GM12878 (cell line): ENCODE measurements at regions not wholly inside any gene's neighbourhood (a gene's known extent, or its start where the extent isn't known, plus 50 kb on each side); places are given as distances from the start of the nearest gene placed in this dataset.

Source experiments
- ATAC-seq: fragments of 200-7000 bp; cut with Tn5 transposase; 3 replicates; pipeline ENCODE4 v1.9.1; 2020; ENCODE audit warnings: mild to moderate bottlenecking, moderate library complexity
- BruUV-seq: library from RNA; stranded (reverse); fragments of 400-500 nt; replicated peaks from 2 replicates; lab custom pipeline; 2021; lab: Mats Ljungman, UMichigan
- CTCF ChIA-PET: fragments of 300-600 bp; sonication (Branson Sonifier 250); formaldehyde crosslinking; extraction: SDS; loops from one replicate; lab custom pipeline; 2021; ENCODE audit warnings: inconsistent platforms; lab: Yijun Ruan, JAX
- POLR2A ChIA-PET: fragments of 350-600 bp; formaldehyde crosslinking; extraction: SDS; loops from one replicate; lab custom pipeline; 2021; ENCODE audit warnings: inconsistent platforms; lab: Charles Lee
- RAD21 ChIA-PET: fragments of 300-600 bp; sonication (Branson Sonifier 250); formaldehyde crosslinking; loops from one replicate; lab custom pipeline; 2023; ENCODE audit warnings: antibody characterized with exemption; ENCODE audit not compliant: unreplicated experiment; lab: Charles Lee
- SMC1A ChIA-PET: fragments of 300-600 bp; sonication (Branson Sonifier 250); formaldehyde crosslinking; loops from one replicate; lab custom pipeline; 2023; ENCODE audit not compliant: unreplicated experiment, uncharacterized antibody; lab: Charles Lee
- DNase-seq: peaks from one replicate; pipeline ENCODE4 v3.0.0-alpha.2; 2011; ENCODE audit warnings: low read depth, low spot score
- FAIRE-seq: peaks from 3 replicates; lab custom pipeline; 2011; peaks lifted over from hg19 to GRCh38; lab: Jason Lieb, UNC
- H2AFZ ChIP-seq: 2 replicates; pipeline ENCODE4 v1.6.0; 2011; ENCODE audit warnings: low read depth, low read length, control low read depth; ENCODE audit not compliant: control insufficient read depth
- H3K27ac ChIP-seq: 2 replicates; pipeline ENCODE4 v1.5.1; 2011; ENCODE audit warnings: control low read depth; ENCODE audit not compliant: control insufficient read depth, insufficient read depth
- H3K27me3 ChIP-seq, 2 experiments: replicated peaks in 1 of 2; 2 replicates each; pipeline versions ENCODE4 v1.6.0 to v1.6.1; 2011; ENCODE audit warnings: low read length in 1 of 2; ENCODE audit not compliant: control insufficient read depth in 2 of 2, insufficient read depth in 2 of 2
- H3K36me3 ChIP-seq, 2 experiments: 2 replicates each; pipeline ENCODE4 v1.5.1; 2011; ENCODE audit warnings: low read length in 1 of 2; ENCODE audit not compliant: control insufficient read depth in 2 of 2, insufficient read depth in 2 of 2
- H3K4me1 ChIP-seq: 2 replicates; pipeline ENCODE4 v1.6.1; 2011; ENCODE audit warnings: mild to moderate bottlenecking, low read length, moderate library complexity, mixed read lengths; ENCODE audit not compliant: control insufficient read depth, insufficient read depth
- H3K4me2 ChIP-seq: 2 replicates; pipeline ENCODE4 v1.6.0; 2011; ENCODE audit warnings: control low read depth; ENCODE audit not compliant: control insufficient read depth, insufficient read depth
- H3K4me3 ChIP-seq: fragments of 200-600 bp; sonication (generic); 2 replicates; pipeline ENCODE4 v1.5.1; 2016
- H3K79me2 ChIP-seq: 2 replicates; pipeline ENCODE4 v1.6.0; 2011; ENCODE audit warnings: low read length; ENCODE audit not compliant: control insufficient read depth, insufficient read depth
- H3K9ac ChIP-seq: 2 replicates; pipeline ENCODE4 v1.8.0; 2011; ENCODE audit warnings: low read length, control low read depth, mixed read lengths; ENCODE audit not compliant: control insufficient read depth, insufficient read depth
- H3K9me3 ChIP-seq: replicated peaks from 3 replicates; pipeline ENCODE4 v1.5.1; 2011; ENCODE audit warnings: mild to moderate bottlenecking, low read length; ENCODE audit not compliant: control insufficient read depth, insufficient read depth
- H4K20me1 ChIP-seq: 2 replicates; pipeline ENCODE4 v1.6.0; 2011; ENCODE audit not compliant: control insufficient read depth, insufficient read depth
- EED ChIP-seq: sonication (generic); IDR thresholded peaks from 2 replicates; pipeline ENCODE4 v1.6.1; 2016; ENCODE audit warnings: antibody characterized with exemption, low read depth
- FOXK2 ChIP-seq: fragments of 450-650 bp; IDR thresholded peaks from 2 replicates; pipeline ENCODE4 v1.6.1; 2017; ENCODE audit warnings: mild to moderate bottlenecking, moderate library complexity
- KLF5 ChIP-seq: fragments of 450-650 bp; IDR thresholded peaks from 2 replicates; pipeline ENCODE4 v1.6.1; 2014; ENCODE audit warnings: mild to moderate bottlenecking; ENCODE audit not compliant: partially characterized antibody
- NFYB ChIP-seq: IDR thresholded peaks from 2 replicates; pipeline ENCODE4 v1.6.1; 2011; ENCODE audit warnings: low read depth, mild to moderate bottlenecking, low read length, improper control_type of control experiment, moderate library complexity; ENCODE audit not compliant: insufficient read depth
- PML ChIP-seq: IDR thresholded peaks from 2 replicates; pipeline ENCODE4 v1.6.1; 2012; ENCODE audit warnings: low read length, inconsistent platforms
- TARDBP ChIP-seq: IDR thresholded peaks from 2 replicates; pipeline ENCODE4 v1.6.1; 2016; ENCODE audit warnings: borderline replicate concordance
- WGBS: methylation state at CpG from one replicate; pipeline ENCODE4 v1.1.6; 2016; ENCODE audit warnings: low lambda C conversion rate; ENCODE audit not compliant: insufficient replicate concordance, insufficient coverage; ENCODE audit errors: missing lambda C conversion rate; 5-methylcytosine and 5-hydroxymethylcytosine counted together
- in situ Hi-C: fragments of 300-500 bp; cut with MboI; formaldehyde crosslinking; loops from 9 replicates; pipeline ENCODE4 v1.14.3; 2018; ENCODE audit warnings: mixed read lengths
- intact Hi-C: fragments of 100-400 bp; cut with micrococcal nuclease; formaldehyde crosslinking; loops from one replicate; pipeline ENCODE4 v1.14.2; 2022; ENCODE audit not compliant: unreplicated experiment
- TF ChIP-seq, protein P1 (sequence below): fragments of 450-650 bp; formaldehyde crosslinking; IDR thresholded peaks from 2 replicates; pipeline ENCODE4 v1.5.0; 2022; ENCODE audit warnings: mild to moderate bottlenecking, missing genetic modification characterization
- TF ChIP-seq, protein P2 (sequence below): IDR thresholded peaks from 2 replicates; pipeline ENCODE4 v1.6.1; 2011; ENCODE audit warnings: borderline replicate concordance, low read depth, mild to moderate bottlenecking, moderate library complexity, mixed read lengths, low read length; ENCODE audit not compliant: insufficient read depth; ENCODE audit errors: extremely low read length
- TF ChIP-seq, protein P3 (sequence below): fragments of 450-650 bp; IDR thresholded peaks from 2 replicates; pipeline ENCODE4 v1.6.1; 2014; ENCODE audit warnings: mild to moderate bottlenecking
- TF ChIP-seq, protein P4 (sequence below): IDR thresholded peaks from 2 replicates; pipeline ENCODE4 v1.6.1; 2012; ENCODE audit warnings: low read length, inconsistent platforms
- TF ChIP-seq, protein P5 (sequence below): fragments of 450-650 bp; formaldehyde crosslinking; IDR thresholded peaks from 2 replicates; pipeline ENCODE4 v1.4.0; 2022; ENCODE audit warnings: mild to moderate bottlenecking, moderate library complexity
- TF ChIP-seq, protein P6 (sequence below): IDR thresholded peaks from 2 replicates; pipeline ENCODE4 v1.6.1; 2012; ENCODE audit warnings: low read depth, low read length, improper control_type of control experiment

DNA sequence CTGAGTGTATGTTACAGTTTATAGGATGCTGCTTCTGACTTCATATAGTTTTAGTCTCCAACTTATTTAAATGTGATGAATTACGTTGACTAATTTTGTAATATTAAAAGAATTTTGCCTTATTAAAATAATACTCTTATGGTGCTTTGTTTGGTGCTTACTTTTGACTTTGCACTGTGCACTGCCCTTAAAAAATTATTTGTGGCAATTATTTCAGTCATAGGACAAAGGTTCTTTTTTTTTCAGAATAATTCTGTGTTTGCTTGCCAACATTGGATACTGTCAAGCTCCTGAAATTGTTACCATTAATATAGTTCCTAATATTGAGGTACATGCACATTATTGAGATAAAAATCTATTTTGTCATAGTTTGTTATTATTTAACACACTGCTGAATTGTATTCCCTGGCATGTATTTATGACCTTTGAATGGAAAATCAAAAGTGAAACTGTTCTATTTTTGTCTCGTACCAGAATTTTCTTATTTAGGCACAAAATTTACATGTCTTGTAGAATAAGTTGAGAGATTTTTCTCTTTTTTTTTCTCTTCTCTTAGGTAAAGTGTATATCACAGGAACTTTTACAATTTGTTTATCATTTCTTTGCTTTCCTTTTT lies 572.8 kb upstream of the KLHL29 start:
- 0% methylated on average over 2 of the region's 2 CpGs for WGBS
- H4K20me1 ChIP-seq, result no peaks in the 10 kb centered on the region
- H3K27me3 ChIP-seq, result no peaks in the 10 kb centered on the region
- ATAC-seq (no peak), FAIRE-seq (no peak), DNase-seq (no peak)
- no peaks in the 10 kb centered on the region for H3K79me2 ChIP-seq
- BruUV-seq, result no TSS peak
- ChIA-PET POLR2A (no interaction called here), SMC1A (no interaction called here), CTCF (no interaction called here), RAD21 (no interaction called here)
- H3K36me3 ChIP-seq, result no peaks in the 10 kb centered on the region
- no peaks in the 10 kb centered on the region for H3K9me3 ChIP-seq
- intact Hi-C loops (no loop called here), in situ Hi-C loops (no loop called here)
- H3K4me3 ChIP-seq, result no peak overlapping the region
- no peak overlapping the region for H2AFZ ChIP-seq
- H3K9ac ChIP-seq, result no peak overlapping the region
- no peak overlapping the region for H3K27ac ChIP-seq
- H3K4me1 ChIP-seq, result no peaks in the 10 kb centered on the region
- no peak overlapping the region for H3K4me2 ChIP-seq
- no peak for TF ChIP-seq EED
- TF ChIP-seq, protein P1, sequence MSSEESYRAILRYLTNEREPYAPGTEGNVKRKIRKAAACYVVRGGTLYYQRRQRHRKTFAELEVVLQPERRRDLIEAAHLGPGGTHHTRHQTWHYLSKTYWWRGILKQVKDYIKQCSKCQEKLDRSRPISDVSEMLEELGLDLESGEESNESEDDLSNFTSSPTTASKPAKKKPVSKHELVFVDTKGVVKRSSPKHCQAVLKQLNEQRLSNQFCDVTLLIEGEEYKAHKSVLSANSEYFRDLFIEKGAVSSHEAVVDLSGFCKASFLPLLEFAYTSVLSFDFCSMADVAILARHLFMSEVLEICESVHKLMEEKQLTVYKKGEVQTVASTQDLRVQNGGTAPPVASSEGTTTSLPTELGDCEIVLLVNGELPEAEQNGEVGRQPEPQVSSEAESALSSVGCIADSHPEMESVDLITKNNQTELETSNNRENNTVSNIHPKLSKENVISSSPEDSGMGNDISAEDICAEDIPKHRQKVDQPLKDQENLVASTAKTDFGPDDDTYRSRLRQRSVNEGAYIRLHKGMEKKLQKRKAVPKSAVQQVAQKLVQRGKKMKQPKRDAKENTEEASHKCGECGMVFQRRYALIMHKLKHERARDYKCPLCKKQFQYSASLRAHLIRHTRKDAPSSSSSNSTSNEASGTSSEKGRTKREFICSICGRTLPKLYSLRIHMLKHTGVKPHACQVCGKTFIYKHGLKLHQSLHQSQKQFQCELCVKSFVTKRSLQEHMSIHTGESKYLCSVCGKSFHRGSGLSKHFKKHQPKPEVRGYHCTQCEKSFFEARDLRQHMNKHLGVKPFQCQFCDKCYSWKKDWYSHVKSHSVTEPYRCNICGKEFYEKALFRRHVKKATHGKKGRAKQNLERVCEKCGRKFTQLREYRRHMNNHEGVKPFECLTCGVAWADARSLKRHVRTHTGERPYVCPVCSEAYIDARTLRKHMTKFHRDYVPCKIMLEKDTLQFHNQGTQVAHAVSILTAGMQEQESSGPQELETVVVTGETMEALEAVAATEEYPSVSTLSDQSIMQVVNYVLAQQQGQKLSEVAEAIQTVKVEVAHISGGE, result no peak
- TF ChIP-seq PML, result no peak
- TF ChIP-seq, protein P2, sequence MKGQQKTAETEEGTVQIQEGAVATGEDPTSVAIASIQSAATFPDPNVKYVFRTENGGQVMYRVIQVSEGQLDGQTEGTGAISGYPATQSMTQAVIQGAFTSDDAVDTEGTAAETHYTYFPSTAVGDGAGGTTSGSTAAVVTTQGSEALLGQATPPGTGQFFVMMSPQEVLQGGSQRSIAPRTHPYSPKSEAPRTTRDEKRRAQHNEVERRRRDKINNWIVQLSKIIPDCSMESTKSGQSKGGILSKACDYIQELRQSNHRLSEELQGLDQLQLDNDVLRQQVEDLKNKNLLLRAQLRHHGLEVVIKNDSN, result no peak
- TF ChIP-seq NFYB, result no peak
- no peak for TF ChIP-seq FOXK2
- TF ChIP-seq, protein P3, sequence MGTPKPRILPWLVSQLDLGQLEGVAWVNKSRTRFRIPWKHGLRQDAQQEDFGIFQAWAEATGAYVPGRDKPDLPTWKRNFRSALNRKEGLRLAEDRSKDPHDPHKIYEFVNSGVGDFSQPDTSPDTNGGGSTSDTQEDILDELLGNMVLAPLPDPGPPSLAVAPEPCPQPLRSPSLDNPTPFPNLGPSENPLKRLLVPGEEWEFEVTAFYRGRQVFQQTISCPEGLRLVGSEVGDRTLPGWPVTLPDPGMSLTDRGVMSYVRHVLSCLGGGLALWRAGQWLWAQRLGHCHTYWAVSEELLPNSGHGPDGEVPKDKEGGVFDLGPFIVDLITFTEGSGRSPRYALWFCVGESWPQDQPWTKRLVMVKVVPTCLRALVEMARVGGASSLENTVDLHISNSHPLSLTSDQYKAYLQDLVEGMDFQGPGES, result no peak
- TF ChIP-seq, protein P4, sequence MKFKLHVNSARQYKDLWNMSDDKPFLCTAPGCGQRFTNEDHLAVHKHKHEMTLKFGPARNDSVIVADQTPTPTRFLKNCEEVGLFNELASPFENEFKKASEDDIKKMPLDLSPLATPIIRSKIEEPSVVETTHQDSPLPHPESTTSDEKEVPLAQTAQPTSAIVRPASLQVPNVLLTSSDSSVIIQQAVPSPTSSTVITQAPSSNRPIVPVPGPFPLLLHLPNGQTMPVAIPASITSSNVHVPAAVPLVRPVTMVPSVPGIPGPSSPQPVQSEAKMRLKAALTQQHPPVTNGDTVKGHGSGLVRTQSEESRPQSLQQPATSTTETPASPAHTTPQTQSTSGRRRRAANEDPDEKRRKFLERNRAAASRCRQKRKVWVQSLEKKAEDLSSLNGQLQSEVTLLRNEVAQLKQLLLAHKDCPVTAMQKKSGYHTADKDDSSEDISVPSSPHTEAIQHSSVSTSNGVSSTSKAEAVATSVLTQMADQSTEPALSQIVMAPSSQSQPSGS, result no peak
- TF ChIP-seq, protein P5, sequence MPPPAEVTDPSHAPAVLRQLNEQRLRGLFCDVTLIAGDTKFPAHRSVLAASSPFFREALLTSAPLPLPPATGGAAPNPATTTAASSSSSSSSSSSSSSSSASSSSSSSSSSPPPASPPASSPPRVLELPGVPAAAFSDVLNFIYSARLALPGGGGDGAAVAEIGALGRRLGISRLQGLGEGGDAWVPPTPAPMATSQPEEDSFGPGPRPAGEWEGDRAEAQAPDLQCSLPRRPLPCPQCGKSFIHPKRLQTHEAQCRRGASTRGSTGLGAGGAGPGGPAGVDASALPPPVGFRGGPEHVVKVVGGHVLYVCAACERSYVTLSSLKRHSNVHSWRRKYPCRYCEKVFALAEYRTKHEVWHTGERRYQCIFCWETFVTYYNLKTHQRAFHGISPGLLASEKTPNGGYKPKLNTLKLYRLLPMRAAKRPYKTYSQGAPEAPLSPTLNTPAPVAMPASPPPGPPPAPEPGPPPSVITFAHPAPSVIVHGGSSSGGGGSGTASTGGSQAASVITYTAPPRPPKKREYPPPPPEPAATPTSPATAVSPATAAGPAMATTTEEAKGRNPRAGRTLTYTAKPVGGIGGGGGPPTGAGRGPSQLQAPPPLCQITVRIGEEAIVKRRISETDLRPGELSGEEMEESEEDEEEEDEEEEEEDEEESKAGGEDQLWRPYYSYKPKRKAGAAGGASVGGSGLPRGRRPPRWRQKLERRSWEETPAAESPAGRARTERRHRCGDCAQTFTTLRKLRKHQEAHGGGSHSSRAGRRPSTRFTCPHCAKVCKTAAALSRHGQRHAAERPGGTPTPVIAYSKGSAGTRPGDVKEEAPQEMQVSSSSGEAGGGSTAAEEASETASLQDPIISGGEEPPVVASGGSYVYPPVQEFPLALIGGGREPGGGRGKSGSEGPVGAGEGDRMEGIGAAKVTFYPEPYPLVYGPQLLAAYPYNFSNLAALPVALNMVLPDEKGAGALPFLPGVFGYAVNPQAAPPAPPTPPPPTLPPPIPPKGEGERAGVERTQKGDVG (CRISPR knock-in tag), result no peak
- no peak for TF ChIP-seq TARDBP
- TF ChIP-seq, protein P6, sequence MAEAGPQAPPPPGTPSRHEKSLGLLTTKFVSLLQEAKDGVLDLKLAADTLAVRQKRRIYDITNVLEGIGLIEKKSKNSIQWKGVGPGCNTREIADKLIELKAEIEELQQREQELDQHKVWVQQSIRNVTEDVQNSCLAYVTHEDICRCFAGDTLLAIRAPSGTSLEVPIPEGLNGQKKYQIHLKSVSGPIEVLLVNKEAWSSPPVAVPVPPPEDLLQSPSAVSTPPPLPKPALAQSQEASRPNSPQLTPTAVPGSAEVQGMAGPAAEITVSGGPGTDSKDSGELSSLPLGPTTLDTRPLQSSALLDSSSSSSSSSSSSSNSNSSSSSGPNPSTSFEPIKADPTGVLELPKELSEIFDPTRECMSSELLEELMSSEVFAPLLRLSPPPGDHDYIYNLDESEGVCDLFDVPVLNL, result no peak
- no peak for TF ChIP-seq KLF5
